Renal cortex interstitium (tissue), 11 donors: ENCODE measurements at regions not wholly inside any gene's neighbourhood (a gene's known extent, or its start where the extent isn't known, plus 50 kb on each side); places are given as distances from the start of the nearest gene placed in this dataset.

ENCODE experiments used
- DNase-seq, 11 donors: peaks; one replicate each; pipeline ENCODE4 v3.0.0-alpha.2; 2013; ENCODE audit warnings: low read depth in 9 of 11, low spot score in 4 of 11; ENCODE audit errors: extremely low read depth in 1 of 11

DNA sequence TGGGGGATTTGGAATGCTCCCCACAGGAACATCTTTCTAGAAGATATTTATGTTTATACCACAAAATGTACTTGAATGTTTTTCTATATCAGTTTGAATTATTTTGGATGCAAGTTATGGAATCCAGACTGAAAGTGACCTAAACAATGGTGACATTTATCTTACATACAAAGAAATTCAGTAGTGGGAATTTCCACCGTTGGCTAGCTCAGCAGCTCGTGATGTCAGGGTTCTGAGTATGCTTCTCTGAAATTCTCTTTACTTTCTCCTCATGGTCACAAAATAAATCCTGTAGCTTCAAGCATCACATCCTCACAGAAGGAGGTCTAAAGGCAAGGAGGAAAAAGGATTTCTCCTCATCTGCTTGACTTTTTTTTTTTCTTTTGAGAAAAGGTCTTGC is 105.3 kb downstream of the AKAIN1 start:
- DNase-seq: no peak

DNA sequence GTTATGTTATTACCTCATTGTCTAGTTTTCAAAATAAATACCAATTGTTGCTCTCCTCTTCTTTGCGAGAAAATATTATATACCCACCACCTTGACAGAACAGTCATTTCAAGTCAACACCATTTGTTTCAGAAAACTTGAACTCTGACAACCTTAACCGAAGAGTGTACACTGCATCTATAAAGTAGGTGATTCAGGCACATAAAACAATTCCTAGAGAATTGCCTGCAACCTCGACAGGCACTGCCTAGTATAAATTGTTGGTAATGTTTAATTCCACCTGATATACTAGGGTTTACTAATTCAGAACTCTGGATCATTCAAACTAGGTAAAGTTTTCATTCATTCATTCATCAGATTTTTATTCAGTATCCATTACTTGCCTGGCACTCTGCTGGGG is 121.8 kb downstream of the AKAIN1 start:
- DNase-seq: no peak

DNA sequence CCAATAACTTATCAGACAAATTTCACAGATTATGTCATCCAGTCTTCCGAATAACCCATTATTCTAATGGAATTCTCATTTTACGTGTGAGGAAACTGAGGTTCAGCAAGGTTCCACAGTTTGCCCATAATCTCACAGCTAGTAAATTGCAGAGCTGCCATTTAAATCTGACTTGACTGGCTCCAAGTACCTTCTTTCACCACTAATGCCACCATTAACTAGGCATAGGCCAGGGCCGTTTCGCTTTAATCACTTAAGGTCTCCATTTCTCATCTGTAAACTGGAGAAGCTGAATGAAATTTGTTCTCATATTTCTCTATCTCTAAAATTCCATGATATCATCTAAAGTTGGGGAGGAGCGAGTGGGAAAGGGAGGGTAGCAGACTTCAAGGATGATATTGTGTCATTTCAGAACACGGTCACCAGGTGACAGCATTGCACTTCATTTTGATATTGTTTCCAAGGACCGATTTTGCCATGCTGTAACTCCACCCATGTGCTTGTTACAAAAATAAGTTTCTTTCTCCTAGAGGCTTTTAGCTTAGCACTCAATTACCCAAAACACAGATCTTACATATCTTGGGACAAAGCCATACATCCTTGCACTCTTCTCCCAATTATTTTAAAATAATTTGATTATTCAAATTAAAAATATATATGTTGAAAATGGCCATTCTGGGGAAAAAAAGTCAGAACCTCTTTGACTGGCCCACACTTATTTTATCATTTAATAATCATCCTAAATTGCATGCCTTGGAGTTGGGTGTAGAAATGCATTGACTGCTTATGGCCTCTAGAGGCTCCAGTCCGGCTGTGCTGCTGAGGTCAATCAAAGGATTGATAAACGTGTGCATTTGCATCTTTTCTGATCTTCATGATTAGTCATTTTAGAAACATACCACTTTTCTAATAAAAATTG is 123.8 kb downstream of the AKAIN1 start:
- peak in 8 of 11 donors; percentile 6 to 38 (median 25) for DNase-seq

- DNase-seq: no peak
These were observed 128.2 kb downstream of the AKAIN1 start for GRCh38 chr18:5068851-5069250.

GRCh38 chr18:5066380-5066977 is 130.6 kb downstream of the AKAIN1 start:
- no peak for DNase-seq

DNA sequence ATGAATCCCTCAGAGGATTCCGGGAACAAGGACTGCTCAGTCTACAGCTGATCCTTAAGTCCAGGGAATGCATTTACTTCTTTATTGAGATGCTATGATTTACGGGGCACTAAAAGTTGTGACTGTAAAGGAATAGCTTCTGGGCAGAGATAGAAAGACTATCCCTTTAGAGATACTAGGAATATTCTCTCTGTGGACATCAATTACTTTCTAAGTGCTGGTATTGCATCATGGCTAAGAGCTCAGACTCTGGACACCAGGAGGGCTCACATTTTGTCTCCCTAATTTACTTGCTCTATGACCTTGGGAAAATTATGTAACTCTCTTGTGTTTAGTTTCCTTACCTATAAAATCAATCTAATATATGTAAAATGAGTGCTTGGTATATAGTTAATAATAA is 131.4 kb downstream of the AKAIN1 start:
- no peak for DNase-seq

DNA sequence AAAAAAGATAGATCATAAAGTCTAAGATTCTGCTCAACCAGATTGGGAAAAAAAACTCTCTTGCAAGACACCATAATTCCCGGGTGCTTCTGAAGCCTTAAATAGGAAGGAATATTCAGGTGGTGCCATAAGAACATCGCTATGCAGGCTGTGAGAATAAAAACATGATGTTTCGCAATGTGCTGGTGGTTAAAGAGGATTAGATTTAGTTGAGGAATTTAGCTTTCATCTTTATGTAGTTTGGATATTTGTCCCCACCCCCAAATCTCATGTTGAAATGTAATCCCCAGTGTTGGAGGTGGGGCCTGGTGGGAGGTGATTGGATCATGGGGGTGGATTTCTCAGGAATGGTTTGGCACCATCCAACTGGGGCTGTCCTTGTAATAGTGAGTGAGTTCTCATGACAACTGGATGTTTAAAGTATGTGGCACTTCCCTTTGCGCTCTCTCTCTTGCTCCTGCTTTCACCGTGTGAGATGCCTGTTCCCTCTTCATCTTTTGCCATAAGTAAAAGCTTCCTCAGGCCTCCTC is 132.2 kb downstream of the AKAIN1 start:
- no peak for DNase-seq

- no peak for DNase-seq
These were observed 135.3 kb downstream of the AKAIN1 start for GRCh38 chr18:5061785-5062184.

DNA sequence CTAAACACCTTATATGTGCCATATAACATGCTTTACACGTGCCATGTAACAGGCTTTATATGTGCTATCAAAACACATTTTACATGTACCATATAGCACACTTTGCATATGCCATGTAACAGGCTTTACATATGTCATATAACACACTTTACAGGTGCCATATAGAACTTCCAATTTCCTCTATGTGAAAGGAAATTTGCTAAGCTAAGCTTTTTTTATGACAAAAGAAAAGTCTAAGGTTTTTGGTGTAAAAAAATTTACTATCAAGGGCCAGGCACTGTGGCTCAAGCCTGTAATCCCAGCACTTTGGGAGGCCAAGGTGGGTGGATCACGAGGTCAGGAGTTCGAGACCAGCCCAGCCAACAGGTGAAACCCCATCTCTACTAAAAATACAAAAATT is 136.5 kb downstream of the AKAIN1 start:
- DNase-seq: no peak

GRCh38 chr18:5059696-5060032 is 137.4 kb downstream of the AKAIN1 start:
- DNase-seq: no peak

DNA sequence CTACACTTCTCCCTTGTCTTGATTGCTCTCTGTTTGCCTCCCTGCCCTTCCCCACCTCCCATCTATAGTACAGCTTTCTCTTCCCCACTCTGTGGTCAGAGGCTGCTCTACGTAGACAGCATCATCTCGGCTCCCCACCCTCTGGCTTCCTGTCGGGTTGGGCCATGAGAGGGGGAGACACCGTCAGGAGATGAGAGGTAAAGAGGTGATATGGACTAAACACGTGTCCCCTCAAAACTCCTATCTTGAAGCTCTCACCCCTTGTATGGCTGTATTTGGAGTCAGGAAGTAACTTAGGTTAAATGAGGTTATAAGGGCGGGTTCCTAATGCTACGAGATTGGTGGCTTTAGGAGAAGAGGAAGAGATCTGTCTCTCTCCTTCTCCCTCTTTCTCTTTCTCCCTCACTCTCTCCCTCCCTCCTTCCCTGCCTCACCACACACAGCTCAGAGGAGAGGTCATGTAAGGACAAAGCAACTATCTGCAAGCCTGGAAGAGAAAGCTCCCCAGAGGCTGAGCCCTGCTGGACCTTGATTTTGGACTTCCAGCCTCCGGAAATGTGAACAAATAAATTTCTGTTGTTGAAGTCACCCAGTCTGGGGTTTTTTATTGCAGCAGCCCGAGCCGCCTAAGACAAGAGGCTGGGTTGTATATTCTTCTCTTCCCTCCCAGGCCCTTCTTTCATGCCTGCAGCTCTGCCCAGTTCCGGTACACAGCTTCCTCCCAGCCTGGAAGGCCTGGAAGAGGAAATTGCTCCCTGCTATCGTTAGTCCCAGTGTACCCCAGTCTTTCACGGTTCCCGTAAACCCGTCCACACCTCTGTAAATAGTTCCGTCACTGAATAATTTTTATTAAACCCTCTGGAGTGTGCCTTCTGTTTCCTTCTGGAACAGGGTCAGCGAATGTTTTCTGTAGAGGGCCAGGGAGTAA is 138.0 kb downstream of the AKAIN1 start:
- no peak for DNase-seq

DNA sequence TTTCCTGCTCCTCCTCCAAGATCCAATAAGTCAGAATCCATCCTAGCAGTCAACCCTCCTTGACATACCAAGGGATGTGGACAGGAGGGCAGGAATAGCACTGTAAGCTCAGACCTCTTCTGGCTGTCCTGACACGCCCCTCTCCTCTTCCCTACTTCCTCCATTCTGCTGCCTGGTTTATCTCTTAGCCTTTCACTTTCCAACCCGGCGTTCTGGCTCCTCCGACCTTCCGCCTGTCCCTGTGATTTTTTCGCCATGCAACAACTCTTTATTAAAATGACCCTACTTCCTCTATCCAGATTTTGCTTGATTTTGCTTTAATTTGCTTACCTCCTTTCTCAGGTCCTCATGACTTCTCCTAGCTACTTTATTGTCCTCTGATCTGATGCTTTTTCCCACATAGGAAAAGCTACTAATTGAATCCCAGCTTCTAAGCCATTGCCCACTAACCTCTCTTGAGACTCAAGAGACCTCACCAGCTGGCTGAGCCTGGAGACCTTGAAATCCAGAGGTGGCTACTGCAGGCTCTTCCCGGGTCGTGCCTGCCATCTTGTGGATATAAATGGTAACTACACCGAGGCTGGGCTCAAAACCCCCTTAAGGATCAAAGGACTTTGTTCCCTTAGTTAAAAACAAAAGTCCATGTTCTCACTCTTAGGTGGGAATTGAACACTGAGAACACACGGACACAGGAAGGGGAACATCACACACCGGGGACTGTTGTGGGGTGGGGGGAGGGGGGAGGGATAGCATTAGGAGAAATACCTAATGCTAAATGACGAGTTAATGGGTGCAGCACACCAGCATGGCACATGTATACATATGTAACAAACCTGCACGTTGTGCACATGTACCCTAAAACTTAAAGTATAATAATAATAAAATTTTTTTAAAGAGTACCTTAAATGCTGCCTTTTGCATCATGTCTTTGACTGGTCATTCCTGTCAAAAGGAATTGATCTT is 139.4 kb downstream of the AKAIN1 start:
- peak; percentile 34 to 63 (median 48) for DNase-seq

- no peak for DNase-seq
These were observed 144.6 kb downstream of the AKAIN1 start for GRCh38 chr18:5052491-5052890.

DNA sequence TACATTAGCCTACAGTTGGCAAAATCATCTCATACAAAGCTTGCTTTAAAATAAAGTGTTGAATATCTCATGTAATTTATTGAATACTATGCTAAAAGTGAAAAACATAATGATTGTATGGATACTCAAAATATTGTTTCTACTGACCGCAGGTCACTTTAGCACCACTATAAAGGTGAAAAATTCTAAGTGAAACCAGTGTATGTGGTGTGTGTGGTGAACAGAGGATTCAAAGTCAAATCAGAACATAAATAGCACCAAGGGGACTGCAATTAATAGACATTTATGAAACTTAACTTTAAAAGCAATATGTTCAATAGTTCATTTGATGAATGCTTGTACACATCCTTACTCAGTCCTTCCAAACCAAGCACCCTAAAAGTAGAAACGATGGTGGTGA is 145.8 kb downstream of the AKAIN1 start:
- DNase-seq: no peak

DNA sequence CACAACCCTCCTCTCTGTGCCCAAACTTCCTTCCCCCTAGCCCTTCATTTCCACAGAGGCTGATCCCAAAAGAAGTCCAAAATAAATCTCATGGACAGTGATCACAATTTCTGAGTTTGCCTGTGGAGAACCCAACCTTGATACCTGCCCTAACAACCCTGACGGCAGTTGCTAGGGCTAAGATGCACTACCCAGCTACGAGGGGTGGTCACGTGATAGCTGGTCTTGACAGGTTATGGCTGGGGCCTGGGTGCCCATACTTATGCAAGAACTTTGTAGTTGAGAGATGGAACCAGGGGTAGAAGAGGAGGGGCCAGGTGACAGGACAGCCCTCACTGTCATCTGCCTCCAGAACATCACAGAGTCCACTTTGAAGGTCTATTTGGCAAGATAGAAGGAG is 147.9 kb downstream of the AKAIN1 start:
- no peak for DNase-seq

DNA sequence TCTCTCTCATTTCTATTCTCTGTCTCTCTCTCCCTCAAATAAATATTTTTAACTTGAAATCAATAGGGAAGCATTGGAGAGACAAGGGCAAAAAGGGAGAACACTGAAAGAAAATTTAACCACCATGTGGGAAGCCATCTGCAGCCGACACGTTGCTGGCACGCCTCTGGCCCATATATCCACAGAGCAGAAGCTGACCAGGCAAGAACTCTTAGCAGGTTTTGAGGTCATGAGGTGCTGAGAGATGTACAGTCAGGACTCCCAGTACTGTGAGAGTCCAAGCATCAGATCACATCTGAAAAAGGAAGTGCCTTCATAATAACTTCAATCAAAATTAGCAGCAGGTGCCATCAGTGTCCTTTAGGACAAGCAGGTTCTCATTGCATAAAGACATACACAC is 156.6 kb downstream of the AKAIN1 start:
- DNase-seq: no peak

DNA sequence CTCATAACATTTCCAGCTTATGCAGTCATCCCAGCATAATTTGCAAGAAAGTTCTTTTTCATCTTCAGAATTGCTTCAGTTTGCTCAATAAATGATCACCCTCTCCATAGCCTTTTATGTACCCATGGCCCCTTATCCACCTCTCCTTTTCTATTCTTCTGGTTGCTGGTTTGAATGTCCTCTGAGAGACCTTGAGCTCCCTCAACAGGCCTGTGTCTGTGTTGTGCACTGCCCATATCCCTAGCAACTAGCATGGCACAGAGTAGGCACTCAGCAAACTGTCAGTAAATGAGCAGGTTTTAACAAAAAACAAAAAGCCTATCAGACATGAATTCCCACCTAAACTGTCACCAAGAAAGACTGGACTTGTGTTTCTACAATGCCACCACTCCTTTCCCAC is 160.5 kb downstream of the AKAIN1 start:
- DNase-seq: no peak

GRCh38 chr18:5031216-5031615 is 165.8 kb downstream of the AKAIN1 start:
- DNase-seq: no peak
